HG03575 (cell line): ENCODE measurements at regions not wholly inside any gene's neighbourhood (a gene's known extent, or its start where the extent isn't known, plus 50 kb on each side); places are given as distances from the start of the nearest gene placed in this dataset.

Experiments used
- ATAC-seq: cut with Tn5 transposase; IDR thresholded peaks from one replicate; pipeline ENCODE4 v1.9.1; 2021; ENCODE audit not compliant: unreplicated experiment, insufficient number of reproducible peaks, low FRiP score; ENCODE audit errors: extremely low read depth

DNA sequence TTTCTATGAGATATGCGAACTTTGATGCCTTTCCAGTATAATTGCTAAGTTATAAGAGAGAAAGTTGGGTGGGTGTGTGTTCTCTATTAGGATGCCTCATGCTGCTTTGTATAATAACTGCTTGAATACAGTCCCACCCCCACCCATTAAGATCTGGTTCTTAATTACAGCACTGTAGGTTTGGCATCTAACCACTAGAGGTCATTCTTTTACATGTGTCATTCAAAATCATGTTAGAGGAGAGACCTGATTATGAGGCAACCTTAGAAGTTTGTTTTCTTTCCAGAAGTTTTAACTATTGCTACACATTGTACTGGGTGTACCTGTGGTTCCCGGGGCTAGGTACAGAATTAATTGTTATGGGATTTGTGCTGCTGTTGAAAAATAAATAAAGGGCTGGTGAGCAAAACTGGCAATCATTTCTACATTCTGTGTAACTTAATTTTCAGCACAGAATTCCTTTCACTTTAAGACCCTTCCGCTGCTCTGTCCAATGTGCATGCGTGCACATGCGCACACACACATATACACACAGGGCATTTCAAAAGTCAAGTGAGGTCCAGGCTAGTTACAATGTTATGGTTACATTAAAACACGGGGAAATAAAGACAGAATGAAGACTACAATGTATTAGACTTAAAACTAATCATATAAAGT, 1156.3 kb downstream of the SORCS3 start:
- ATAC-seq, result peak; percentile 87

DNA sequence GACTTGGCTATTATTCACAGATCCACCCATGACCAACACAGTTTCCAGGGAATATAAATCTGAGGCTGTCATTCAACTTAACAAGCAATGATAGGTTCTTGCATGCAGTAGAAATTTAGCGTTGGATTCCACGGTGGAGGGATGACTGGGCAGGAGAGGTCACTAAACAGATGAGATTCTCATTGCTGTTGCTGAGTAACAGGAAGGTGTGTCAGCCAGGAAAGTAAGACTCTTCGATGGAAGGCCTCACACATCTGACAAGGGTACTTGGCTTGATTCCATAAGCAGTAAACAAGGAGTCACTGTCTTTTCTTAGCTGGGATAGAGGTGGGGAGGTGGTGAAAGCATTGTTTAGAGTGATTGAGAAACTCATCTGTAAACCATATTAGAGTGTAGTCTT, 1152.0 kb downstream of the SORCS3 start:
- no peak for ATAC-seq

GRCh38 chr10:105785721-105786120, 1144.6 kb downstream of the SORCS3 start:
- no peak for ATAC-seq

DNA sequence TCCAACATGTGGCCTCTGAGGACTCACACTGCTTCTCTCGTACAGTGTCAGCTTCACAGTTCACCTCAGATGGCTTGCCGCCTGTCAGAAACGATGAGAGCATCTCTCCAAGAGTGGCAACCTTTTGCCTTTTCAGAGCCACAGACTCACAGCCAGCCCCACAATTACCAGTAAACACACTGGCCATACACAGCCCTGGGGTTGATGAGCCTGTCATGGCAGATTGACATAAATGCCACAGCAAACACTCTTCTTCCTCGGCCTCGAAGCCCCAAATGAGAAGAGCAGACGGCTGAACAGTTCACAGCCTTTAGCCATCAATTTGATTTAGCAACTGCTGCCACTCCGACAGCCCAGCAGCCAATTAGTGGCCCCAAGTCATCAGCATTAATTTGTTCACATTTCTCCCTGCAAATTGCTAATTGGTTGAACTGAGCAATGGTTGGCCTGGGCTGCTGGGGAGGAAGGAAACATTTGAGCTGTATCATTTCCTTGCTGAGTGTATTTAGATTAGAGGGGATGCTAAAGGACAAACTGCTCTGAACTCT, 1142.9 kb downstream of the SORCS3 start:
- no peak for ATAC-seq

GRCh38 chr10:105774881-105775280, 1133.8 kb downstream of the SORCS3 start:
- no peak for ATAC-seq

GRCh38 chr10:105774351-105774750, 1133.3 kb downstream of the SORCS3 start:
- no peak for ATAC-seq

GRCh38 chr10:105770524-105771212, 1129.6 kb downstream of the SORCS3 start:
- ATAC-seq, result no peak

DNA sequence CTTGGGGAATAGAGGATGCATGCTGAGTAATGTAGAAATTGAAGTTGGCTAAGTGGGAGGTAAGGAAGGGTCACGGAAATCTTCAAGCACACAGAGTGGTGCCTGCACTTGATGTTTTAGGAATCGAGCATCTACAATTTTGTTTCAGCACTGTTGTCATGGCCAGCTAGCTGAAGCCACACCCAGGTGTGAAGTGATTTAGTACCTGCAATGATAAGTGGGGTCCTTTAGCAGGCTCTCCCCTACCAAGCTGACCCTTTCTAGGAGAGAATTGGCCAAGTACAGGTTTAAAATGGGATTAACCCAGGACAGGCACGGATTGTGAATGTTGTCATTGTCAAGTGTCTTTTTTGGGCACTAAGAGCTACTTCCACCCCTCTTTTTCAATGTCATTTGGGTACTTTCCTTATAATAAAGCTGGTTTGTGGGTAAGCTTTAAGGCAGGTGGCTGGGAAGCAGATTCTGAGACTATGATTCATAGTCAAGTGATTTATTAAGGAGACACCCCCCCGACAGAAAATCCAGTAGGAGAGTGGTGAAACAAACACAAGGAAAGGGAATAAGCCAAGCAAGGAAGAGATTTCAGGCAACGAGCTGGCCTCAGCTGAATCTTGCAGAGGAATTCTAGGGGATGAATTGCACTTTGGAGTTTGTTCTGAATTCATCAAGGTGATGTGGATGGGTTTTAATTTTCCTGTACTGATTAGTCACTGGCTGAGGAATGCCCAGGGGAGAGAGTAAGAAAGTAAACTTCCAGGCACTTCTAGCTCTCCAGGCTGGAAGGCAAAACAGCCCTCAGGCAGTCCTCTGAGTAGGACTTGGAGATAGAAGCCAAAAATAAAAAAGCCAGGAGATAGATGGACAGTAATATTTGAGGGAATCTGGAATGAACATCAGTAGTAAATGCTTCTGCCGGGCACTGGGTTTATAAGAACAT, 1128.4 kb downstream of the SORCS3 start:
- ATAC-seq, result no peak

DNA sequence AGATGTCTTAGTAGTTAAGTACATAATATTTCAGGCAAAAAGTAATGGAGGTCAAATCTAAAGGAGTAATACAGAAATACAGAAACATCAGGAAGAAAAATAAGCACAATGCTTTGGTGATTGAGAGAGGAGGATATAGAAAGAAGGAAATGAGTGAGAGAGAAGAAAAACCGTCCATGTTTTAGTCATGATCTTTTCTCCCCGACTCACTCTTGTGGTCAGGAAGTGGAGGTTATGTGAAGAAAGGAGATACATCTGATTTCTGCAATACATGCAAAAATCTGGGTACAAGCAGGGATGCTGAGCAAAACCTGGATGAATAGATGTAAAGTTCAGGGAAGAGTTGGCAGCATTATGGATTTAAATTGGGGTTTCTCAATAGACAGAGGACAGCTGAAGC, 1122.5 kb downstream of the SORCS3 start:
- no peak for ATAC-seq

DNA sequence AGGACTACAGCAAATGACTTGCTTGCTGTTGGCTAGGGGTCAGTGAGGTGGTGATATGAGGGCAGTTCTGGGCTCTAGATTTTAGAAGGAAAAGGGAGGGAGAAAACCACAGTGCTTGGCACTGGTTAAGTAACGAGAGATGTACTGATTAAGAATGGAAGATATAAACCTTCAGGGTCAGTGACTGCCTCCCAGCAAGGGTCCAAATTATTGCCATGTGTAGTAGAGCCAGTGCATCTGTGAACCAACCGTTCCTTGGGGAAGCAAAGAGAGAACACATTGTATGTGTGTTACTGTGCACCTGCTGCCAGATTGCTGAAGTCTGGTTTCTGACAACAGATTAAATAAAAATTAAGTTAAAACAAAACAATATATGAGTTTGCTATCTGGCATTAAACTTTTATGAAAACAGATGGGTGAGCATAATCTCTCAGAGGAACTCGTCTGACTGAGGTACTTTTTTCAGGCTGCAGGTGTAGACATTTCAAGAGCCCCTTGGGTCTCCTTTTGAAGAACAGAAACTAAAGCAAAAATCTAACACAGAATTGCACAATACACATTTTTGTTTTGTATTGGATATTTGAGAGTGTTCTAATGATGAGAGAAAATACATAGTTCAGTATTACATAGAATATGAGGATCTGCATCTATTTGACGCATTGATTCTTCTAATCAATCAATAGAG, 1120.6 kb downstream of the SORCS3 start:
- no peak for ATAC-seq

- ATAC-seq, result no peak
These were observed 1118.6 kb downstream of the SORCS3 start for GRCh38 chr10:105759669-105760068.

DNA sequence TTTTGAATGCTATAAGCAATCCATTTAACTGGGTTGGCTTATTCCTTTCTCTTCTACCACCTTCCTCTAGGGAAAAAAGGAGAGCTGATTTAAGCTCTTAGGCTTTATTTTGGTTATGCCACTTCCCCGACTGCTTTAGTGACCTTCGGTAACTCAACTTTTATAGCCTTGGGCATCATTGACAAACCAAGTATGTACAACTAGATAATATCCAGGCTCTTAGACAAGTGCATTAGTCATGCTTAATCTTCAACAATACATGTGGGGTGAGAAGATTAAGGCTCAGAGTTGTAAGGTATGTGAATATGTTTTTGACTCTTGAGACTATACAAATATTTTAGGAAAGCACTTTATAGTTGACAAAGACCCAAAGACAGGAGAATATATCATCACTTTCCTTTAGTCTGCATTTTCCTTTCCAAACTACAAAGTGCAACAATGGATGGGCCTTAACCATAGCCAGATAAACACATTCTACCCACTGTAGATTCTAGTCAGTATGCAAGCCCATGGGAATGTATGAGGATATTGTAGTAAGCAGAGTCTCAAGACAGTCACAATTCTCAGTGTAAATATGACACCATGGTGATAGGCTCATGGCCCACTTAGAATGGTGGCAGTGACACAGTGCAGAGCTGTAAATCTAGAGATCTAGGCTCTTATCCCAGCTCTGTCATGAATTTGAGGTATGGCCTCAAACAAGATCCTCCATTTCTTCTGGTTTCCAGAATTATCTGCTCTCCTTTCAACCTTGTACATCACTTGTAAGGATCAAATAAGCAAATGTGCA, 1117.3 kb downstream of the SORCS3 start:
- ATAC-seq, result no peak

DNA sequence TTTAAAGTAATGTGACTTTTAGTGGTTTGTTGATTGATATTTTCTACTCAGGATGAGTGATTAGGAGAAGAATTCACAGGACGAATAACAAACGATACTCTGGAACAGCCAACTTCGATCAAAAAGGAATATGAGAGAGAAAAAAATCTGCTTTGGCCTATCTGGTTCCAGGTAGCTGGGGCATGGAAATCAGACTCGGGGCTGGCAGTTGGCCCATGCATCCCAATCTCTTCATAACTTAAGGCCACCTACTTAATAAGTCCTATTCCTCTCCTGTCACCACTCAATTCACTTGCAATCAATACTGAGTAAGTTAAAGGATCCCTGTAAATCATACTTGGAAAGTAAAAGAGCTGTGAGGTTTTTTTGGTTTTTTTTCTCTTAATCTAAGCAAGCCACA, 1116.2 kb downstream of the SORCS3 start:
- no peak for ATAC-seq

GRCh38 chr10:105756386-105756785, 1115.3 kb downstream of the SORCS3 start:
- no peak for ATAC-seq

DNA sequence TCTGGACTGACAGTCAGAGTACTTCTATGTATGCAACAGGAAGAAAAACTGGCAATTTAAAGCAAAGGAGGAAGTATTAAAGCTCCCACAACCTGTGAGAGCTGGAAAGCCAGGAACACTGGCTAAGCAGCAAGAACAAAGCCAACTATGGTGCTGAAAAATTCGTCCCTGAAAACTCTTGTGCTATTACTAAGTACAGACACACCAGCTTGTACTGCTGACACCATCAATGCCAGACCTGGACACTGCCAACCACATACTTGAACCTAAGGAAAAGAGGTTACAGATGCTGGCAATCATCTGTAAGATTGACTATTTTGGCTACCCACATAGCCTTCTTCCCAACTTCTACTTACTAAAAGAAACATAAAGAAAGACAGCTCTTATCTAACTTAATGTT, 1110.6 kb downstream of the SORCS3 start:
- ATAC-seq, result no peak

- ATAC-seq, result no peak
These were observed 1104.6 kb downstream of the SORCS3 start for GRCh38 chr10:105745596-105746148.

- no peak for ATAC-seq
These were observed 1102.4 kb downstream of the SORCS3 start for GRCh38 chr10:105743343-105744056.
